SJSA1 (cell line): ENCODE measurements at regions not wholly inside any gene's neighbourhood (a gene's known extent, or its start where the extent isn't known, plus 50 kb on each side); places are given as distances from the start of the nearest gene placed in this dataset.

Source experiments
- DNase-seq, 2 experiments: peaks; one replicate each; pipeline ENCODE4 v3.0.0-alpha.2; 2015 to 2020; ENCODE audit warnings: low spot score in 2 of 2, low read depth in 1 of 2
- H3K27ac ChIP-seq: fragments of 250-450 bp; sonication (Bioruptor Pico); 2 replicates; pipeline ENCODE4 v1.5.1; 2020; ENCODE audit warnings: mild to moderate bottlenecking, moderate library complexity
- H3K27me3 ChIP-seq: fragments of 250-450 bp; sonication (Bioruptor Pico); replicated peaks from 2 replicates; pipeline ENCODE4 v1.5.1; 2020; ENCODE audit warnings: mild to moderate bottlenecking, moderate library complexity
- H3K36me3 ChIP-seq: fragments of 250-450 bp; sonication (Bioruptor Pico); 2 replicates; pipeline ENCODE4 v1.5.1; 2020; ENCODE audit warnings: mild to moderate bottlenecking
- H3K4me1 ChIP-seq: fragments of 250-450 bp; sonication (Bioruptor Pico); replicated peaks from 2 replicates; pipeline ENCODE4 v1.6.1; 2021; ENCODE audit warnings: mild to moderate bottlenecking
- H3K4me3 ChIP-seq: fragments of 250-450 bp; sonication (Bioruptor Pico); 2 replicates; pipeline ENCODE4 v1.5.1; 2020; ENCODE audit warnings: mild to moderate bottlenecking
- H3K9me3 ChIP-seq: fragments of 250-450 bp; sonication (Bioruptor Pico); replicated peaks from 2 replicates; pipeline ENCODE4 v1.5.1; 2020; ENCODE audit warnings: mild to moderate bottlenecking

- Histone ChIP-seq H3K4me1 (peaks cover 2% of the 10 kb centered on the region; the same call in 1 of the 2 replicates), H3K27ac (no peak overlapping the region), H3K9me3 (no peaks in the 10 kb centered on the region), H3K4me3 (no peak overlapping the region), H3K36me3 (no peaks in the 10 kb centered on the region), H3K27me3 (peaks cover 31% of the 10 kb centered on the region)
- DNase-seq: no peak
Observed at GRCh38 chr20:51097351-51098120, 74.6 kb upstream of the KCNG1 start.

GRCh38 chr20:51096582-51097267 lies 73.8 kb upstream of the KCNG1 start:
- DNase-seq: no peak
- H3K4me3 ChIP-seq: no peak overlapping the region
- H3K27ac ChIP-seq: no peak overlapping the region
- H3K9me3 ChIP-seq: no peaks in the 10 kb centered on the region
- no peaks in the 10 kb centered on the region for H3K36me3 ChIP-seq
- H3K27me3 ChIP-seq: peaks cover 39% of the 10 kb centered on the region
- peaks cover 4% of the 10 kb centered on the region; the same call in 1 of the 2 replicates for H3K4me1 ChIP-seq

GRCh38 chr20:51095633-51096521 lies 73.0 kb upstream of the KCNG1 start:
- Histone ChIP-seq H3K4me1 (peaks cover 4% of the 10 kb centered on the region; the same call in 1 of the 2 replicates), H3K9me3 (no peaks in the 10 kb centered on the region), H3K27ac (no peak overlapping the region), H3K27me3 (peaks cover 47% of the 10 kb centered on the region), H3K36me3 (no peaks in the 10 kb centered on the region), H3K4me3 (no peak overlapping the region)
- DNase-seq: no peak

- H3K9me3 ChIP-seq: no peaks in the 10 kb centered on the region
- H3K4me1 ChIP-seq: peaks cover 4% of the 10 kb centered on the region; the same call in 1 of the 2 replicates
- DNase-seq: no peak
- no peak overlapping the region for H3K27ac ChIP-seq
- peaks cover 48% of the 10 kb centered on the region for H3K27me3 ChIP-seq
- no peaks in the 10 kb centered on the region for H3K36me3 ChIP-seq
- H3K4me3 ChIP-seq: no peak overlapping the region
Observed at GRCh38 chr20:51094221-51094620, 71.3 kb upstream of the KCNG1 start.

GRCh38 chr20:51093240-51093763 lies 70.4 kb upstream of the KCNG1 start:
- H3K9me3 ChIP-seq: no peaks in the 10 kb centered on the region
- no peak overlapping the region for H3K27ac ChIP-seq
- no peaks in the 10 kb centered on the region for H3K36me3 ChIP-seq
- no peak overlapping the region for H3K4me3 ChIP-seq
- peaks cover 51% of the 10 kb centered on the region for H3K27me3 ChIP-seq
- no peak for DNase-seq
- peaks cover 4% of the 10 kb centered on the region; the same call in 1 of the 2 replicates for H3K4me1 ChIP-seq

GRCh38 chr20:51092338-51092737 lies 69.4 kb upstream of the KCNG1 start:
- H3K4me3 ChIP-seq: no peak overlapping the region
- DNase-seq: peak in 1 of 2 experiments; percentile 15
- H3K27ac ChIP-seq: no peak overlapping the region
- H3K4me1 ChIP-seq: peaks cover 4% of the 10 kb centered on the region; the same call in 1 of the 2 replicates
- no peaks in the 10 kb centered on the region for H3K36me3 ChIP-seq
- no peaks in the 10 kb centered on the region for H3K9me3 ChIP-seq
- peaks cover 51% of the 10 kb centered on the region for H3K27me3 ChIP-seq

GRCh38 chr20:51091406-51092195 lies 68.7 kb upstream of the KCNG1 start:
- peaks cover 52% of the 10 kb centered on the region for H3K27me3 ChIP-seq
- no peak for DNase-seq
- no peaks in the 10 kb centered on the region for H3K9me3 ChIP-seq
- no peak overlapping the region for H3K27ac ChIP-seq
- no peak overlapping the region for H3K4me3 ChIP-seq
- peaks cover 4% of the 10 kb centered on the region; the same call in 1 of the 2 replicates for H3K4me1 ChIP-seq
- H3K36me3 ChIP-seq: no peaks in the 10 kb centered on the region

GRCh38 chr20:51089840-51090239 lies 66.9 kb upstream of the KCNG1 start:
- no peak overlapping the region for H3K4me3 ChIP-seq
- no peaks in the 10 kb centered on the region for H3K9me3 ChIP-seq
- no peak for DNase-seq
- peaks cover 57% of the 10 kb centered on the region for H3K27me3 ChIP-seq
- peaks cover 4% of the 10 kb centered on the region; the same call in 1 of the 2 replicates for H3K4me1 ChIP-seq
- no peaks in the 10 kb centered on the region for H3K36me3 ChIP-seq
- H3K27ac ChIP-seq: no peak overlapping the region

GRCh38 chr20:51089272-51089781 lies 66.4 kb upstream of the KCNG1 start:
- Histone ChIP-seq H3K9me3 (no peaks in the 10 kb centered on the region), H3K36me3 (no peaks in the 10 kb centered on the region), H3K4me1 (peaks cover 4% of the 10 kb centered on the region; the same call in 1 of the 2 replicates), H3K27me3 (peaks cover 61% of the 10 kb centered on the region), H3K27ac (no peak overlapping the region), H3K4me3 (no peak overlapping the region)
- no peak for DNase-seq

- Histone ChIP-seq H3K27me3 (peaks cover 62% of the 10 kb centered on the region), H3K9me3 (no peaks in the 10 kb centered on the region), H3K4me3 (no peak overlapping the region), H3K4me1 (no peaks in the 10 kb centered on the region; the same call in 1 of the 2 replicates), H3K36me3 (no peaks in the 10 kb centered on the region), H3K27ac (no peak overlapping the region)
- DNase-seq: no peak
Observed at GRCh38 chr20:51087266-51087665, 64.4 kb upstream of the KCNG1 start.

- peaks cover 50% of the 10 kb centered on the region for H3K27me3 ChIP-seq
- no peak overlapping the region for H3K4me3 ChIP-seq
- H3K36me3 ChIP-seq: no peaks in the 10 kb centered on the region
- no peaks in the 10 kb centered on the region for H3K4me1 ChIP-seq
- no peaks in the 10 kb centered on the region for H3K9me3 ChIP-seq
- H3K27ac ChIP-seq: no peak overlapping the region
- DNase-seq: no peak
Observed at GRCh38 chr20:51085769-51086168, 62.9 kb upstream of the KCNG1 start.

- Histone ChIP-seq H3K27me3 (peaks cover 53% of the 10 kb centered on the region), H3K36me3 (no peaks in the 10 kb centered on the region), H3K27ac (no peak overlapping the region), H3K4me3 (no peak overlapping the region), H3K4me1 (no peaks in the 10 kb centered on the region), H3K9me3 (no peaks in the 10 kb centered on the region)
- no peak for DNase-seq
Observed at GRCh38 chr20:51084593-51085377, 61.9 kb upstream of the KCNG1 start.
